ENCODE measurements at regions not wholly inside any gene's neighbourhood (a gene's known extent, or its start where the extent isn't known, plus 50 kb on each side); places are given as distances from the start of the nearest gene placed in this dataset.

DNA sequence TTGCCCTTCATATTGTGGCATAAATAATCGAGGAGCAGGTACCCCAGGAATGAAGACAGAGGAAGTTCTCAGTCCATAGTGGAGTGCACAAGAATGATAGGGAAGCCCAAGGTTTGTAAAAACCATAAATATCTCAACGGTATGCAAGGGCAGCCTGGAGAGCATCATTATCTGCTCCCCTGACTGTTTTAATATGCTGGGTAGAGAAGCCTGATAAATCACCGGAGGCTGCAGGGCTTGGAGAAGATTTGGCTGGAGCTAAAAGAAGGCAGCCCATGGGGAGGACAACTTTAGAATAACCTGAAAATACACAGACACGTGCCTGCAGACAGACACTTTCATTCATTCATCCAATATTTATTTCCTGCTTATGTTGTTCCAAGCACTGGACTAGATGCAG, 205.2 kb upstream of the RPL38 start:
- no peak for DNase-seq

DNA sequence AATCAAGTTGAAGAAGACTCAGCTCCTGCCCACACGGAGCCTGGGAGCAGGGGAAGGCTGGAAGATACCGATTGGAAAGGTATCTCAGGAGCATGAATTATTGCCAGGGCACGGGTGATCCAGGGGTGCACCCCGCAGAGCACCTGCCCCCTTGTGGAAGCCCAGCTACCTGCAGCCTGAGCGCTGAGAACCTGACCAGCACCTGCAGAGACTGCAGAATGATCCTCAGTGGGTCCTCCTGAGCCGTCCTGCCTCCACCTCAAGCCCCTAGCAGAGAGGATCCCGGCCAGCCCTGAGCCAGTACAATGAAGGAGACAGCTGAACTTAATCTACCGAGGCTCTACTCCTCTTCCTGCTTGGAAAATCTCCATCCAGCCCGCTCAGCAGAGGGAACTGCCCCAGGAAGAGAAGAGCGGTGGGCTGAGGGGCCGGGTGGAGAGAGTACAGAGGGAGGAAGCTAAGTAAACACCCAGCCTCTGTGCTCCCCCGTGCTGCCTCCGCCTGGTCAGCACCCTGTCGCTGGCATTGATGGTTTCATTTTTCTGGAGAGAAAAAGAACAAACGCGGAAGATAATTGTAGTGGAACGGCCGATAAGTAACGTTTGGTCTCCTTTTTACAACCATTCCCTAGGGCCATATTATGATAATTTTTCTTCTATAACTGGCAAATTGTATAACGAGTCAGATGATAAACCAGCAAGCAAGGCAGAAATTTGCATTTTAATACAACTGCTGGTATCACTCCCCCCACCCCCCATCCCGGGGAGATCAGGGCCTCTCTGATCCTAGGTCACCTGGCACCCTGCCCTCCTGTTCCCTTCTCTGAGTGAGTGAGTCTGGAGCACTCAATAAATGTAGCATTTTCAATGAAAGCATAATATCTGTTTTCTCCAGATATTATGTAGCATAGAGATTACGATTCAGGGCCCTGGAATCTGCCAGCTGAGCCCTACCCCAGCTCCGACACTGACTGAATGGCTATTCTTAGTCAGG, 204.5 kb upstream of the RPL38 start:
- no peak for DNase-seq

DNA sequence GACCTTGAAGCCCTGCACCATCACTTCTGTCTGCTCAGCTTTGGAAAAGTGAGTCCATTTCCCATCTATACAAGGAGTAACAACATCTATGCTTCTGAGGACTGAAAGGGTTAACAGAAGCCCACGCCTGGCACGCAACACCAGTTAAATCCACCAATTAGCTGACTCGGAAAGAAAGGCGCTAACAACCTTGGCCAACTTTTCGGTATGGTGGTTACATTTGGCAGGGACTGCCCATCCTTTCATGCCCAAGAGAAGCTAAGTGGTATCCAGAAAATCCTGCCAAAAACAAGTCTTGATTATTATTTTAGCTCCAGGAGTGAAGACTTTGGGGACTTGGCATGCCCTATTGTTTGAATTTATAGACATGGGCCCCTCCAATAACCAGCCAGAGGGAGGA, 202.3 kb upstream of the RPL38 start:
- no peak for DNase-seq

GRCh38 chr17:74002241-74002640, 201.2 kb upstream of the RPL38 start:
- DNase-seq: no peak

- no peak for DNase-seq
These were observed 199.4 kb upstream of the RPL38 start for GRCh38 chr17:74004056-74004455.

GRCh38 chr17:74005790-74006189, 197.7 kb upstream of the RPL38 start:
- DNase-seq: no peak

- no peak for DNase-seq
These were observed 197.1 kb upstream of the RPL38 start for GRCh38 chr17:74006371-74006770.

DNA sequence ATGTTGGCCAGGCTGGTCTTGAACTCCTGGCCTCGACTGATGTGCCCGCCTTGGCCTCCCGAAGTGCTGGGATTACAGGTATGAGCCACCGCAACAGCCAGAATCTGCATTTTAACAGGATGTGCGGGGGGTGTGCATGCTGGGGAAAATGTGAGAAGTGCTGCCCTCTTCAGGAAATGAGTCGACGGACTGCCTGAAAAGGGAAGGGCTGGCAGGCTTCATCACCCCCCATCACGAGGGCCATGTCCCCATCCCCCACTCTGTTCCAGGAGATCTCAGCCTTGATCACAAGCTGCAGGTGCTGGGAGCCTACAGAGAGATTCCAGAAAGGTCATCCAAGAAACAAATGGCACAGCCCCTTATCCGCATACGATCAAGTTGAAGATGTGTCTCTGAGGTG, 195.3 kb upstream of the RPL38 start:
- DNase-seq: no peak

- no peak for DNase-seq
These were observed 194.3 kb upstream of the RPL38 start for GRCh38 chr17:74009056-74009625.

DNA sequence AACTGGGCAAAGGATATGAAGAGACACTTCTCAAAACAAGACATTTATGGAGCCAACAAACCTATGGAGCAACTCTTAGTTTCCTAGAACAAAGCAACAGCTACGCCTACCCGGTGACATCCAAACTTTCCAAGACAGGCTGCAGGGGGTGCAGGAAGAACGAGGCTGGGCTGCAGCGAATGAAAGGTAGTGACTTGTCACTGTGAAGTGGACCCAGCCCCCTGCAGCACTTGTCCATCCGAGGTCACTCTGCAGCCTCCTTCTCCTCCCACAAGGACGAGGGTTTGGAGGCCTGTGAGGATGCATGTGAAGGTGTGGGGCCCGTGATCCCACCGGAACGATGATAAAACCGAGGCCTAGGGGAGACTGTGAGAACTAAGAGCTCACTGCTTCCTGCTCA, 192.6 kb upstream of the RPL38 start:
- no peak for DNase-seq

DNA sequence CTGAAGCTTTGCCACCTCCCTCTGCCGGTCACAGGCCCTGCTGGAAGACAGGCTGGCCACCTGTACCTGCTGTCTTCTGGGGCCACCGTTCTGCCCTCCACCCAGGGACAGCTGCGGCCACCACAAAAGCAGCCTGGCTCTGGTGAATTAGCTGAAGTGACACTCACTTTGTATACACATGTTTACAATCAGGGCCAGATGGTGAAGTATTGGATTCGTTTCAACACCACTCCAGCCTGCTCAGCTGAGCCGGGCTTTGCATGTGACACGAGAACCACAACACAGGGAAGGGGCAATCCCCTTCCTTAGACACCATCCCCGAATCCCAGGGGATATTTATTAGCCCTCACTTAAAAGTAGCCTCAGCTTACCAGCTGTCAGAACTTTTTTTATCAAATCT, 191.5 kb upstream of the RPL38 start:
- DNase-seq: no peak

GRCh38 chr17:74012465-74012864, 191.0 kb upstream of the RPL38 start:
- DNase-seq: no peak

DNA sequence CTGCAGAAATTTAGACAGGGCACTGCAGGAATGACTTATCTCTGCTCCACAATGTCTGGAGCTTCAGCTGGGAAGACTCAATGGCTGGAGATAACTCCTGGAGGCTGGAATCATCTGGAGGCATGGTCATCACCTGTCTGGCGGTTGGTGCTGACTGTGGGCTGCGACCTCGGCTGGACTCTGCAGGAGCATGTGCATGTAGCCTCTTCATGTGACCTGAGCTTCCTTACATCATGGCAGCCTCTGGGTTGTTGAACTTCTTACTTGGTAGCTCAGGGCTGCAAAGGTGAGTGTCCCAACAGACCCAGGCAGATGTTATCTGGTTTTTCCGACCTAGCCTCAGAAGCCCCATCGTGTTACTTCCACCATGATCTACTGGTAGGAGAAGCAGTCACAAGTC, 188.2 kb upstream of the RPL38 start:
- no peak for DNase-seq

- DNase-seq: no peak
These were observed 187.5 kb upstream of the RPL38 start for GRCh38 chr17:74015990-74016389.

- no peak for DNase-seq
These were observed 187.0 kb upstream of the RPL38 start for GRCh38 chr17:74016461-74016860.

DNA sequence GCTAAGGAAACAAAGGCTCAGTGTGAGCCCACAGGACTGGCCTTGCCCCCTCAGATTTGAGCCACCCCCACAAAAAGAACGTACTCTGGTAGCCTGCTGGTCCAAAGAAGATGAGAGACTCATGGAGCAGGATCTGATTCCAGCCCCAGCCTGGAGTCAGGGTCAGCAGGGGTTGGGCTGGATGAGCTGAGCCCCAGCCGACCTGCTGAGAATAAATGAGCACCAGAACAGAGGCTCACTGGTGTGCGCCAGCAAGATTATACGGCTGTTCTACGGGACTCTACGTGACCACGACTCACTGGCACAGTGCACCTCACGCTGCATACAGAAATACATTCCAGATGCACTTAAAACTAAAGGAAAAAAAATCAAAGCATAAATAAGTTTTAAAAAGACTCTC, 186.0 kb upstream of the RPL38 start:
- no peak for DNase-seq

GRCh38 chr17:74018115-74018514, 185.4 kb upstream of the RPL38 start:
- no peak for DNase-seq

GRCh38 chr17:74019271-74019670, 184.2 kb upstream of the RPL38 start:
- DNase-seq: no peak

GRCh38 chr17:74019860-74020259, 183.6 kb upstream of the RPL38 start:
- no peak for DNase-seq

GRCh38 chr17:74020522-74020921, 183.0 kb upstream of the RPL38 start:
- DNase-seq: no peak

- DNase-seq: no peak
These were observed 178.5 kb upstream of the RPL38 start for GRCh38 chr17:74024871-74025531.

GRCh38 chr17:74027444-74027843, 176.0 kb upstream of the RPL38 start:
- DNase-seq: no peak

DNA sequence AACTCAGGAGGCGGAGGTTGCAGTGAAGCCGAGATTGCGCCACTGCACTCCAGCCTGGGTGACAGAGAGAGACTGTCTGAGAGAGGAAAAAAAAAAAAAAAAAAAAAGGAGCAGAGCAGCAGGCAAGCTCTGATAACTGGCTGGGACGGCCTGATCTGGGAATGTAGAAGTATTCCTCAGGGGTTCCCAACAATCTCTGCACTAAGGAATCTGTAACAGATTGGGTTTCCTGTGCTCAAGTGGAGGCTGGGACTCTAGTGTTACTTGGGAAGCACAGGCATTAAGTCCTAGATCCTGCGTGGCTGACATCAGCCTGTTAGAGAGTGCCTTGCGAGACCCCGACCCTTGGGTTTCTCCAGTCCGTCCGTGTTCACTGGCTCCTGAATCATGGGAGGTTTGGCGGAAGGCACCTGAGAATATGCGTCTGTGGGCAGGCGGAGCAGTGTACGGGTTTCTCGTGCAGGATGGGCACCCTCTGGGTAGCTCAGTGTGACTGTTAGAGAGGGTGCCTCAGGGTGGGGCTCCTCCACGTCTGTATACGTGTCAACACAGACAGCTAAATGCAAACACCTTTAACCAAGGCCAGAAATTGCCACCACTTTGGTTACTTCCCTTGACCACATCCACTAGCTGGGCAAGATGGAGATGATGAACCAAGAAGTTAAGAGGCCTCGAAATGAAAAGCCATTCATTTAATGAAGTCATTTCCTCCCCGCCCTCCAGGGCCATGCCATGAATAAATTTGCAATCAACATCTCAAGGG, 174.9 kb upstream of the RPL38 start:
- no peak for DNase-seq

Measured in HCEC 1CT (cell line).